ENCODE measurements at regions not wholly inside any gene's neighbourhood (a gene's known extent, or its start where the extent isn't known, plus 50 kb on each side); places are given as distances from the start of the nearest gene placed in this dataset.

DNA sequence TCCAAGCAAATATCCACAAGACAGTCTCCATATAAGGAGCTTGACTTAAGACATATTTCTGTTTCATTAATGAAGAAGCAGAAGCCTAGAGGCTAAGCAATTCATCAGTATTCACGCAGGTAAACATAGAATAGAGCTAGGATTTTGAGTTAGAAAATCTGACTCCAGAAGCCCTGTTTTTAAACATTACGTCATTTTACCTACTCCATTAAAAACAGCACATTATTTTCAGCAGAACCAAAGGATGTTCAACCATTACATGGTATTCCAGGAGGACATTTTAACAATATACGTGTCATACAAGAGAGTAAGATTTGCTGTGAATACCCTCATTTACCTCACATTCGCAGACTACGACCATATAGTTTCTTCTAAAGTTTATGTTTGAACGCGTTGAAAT is 403.3 kb upstream of the TRAM1L1 start:
- TF ChIP-seq, protein P1, sequence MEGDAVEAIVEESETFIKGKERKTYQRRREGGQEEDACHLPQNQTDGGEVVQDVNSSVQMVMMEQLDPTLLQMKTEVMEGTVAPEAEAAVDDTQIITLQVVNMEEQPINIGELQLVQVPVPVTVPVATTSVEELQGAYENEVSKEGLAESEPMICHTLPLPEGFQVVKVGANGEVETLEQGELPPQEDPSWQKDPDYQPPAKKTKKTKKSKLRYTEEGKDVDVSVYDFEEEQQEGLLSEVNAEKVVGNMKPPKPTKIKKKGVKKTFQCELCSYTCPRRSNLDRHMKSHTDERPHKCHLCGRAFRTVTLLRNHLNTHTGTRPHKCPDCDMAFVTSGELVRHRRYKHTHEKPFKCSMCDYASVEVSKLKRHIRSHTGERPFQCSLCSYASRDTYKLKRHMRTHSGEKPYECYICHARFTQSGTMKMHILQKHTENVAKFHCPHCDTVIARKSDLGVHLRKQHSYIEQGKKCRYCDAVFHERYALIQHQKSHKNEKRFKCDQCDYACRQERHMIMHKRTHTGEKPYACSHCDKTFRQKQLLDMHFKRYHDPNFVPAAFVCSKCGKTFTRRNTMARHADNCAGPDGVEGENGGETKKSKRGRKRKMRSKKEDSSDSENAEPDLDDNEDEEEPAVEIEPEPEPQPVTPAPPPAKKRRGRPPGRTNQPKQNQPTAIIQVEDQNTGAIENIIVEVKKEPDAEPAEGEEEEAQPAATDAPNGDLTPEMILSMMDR (IDR thresholded peaks at IDR 0.05) = no peak
- TF ChIP-seq ZFX (IDR thresholded peaks at IDR 0.05; ENCODE audit: borderline replicate concordance) = no peak
